Adipocyte (in vitro differentiated cells): ENCODE measurements at regions not wholly inside any gene's neighbourhood (a gene's known extent, or its start where the extent isn't known, plus 50 kb on each side); places are given as distances from the start of the nearest gene placed in this dataset.
A peak's percentile ranks its signal among the peaks of the same experiment; 100 is the strongest.

Experiments used
- DNase-seq: peaks from one replicate; pipeline ENCODE4 v3.0.0-alpha.2; 2015; ENCODE audit warnings: low read depth
- H3K27me3 ChIP-seq: replicated peaks from 2 replicates; pipeline ENCODE4 v1.7.0; 2013; ENCODE audit warnings: mild to moderate bottlenecking, low read length, moderate library complexity; ENCODE audit not compliant: control insufficient read depth, insufficient read depth
- H3K36me3 ChIP-seq: 2 replicates; pipeline ENCODE4 v1.7.0; 2013; ENCODE audit warnings: low read length, mild to moderate bottlenecking, moderate library complexity; ENCODE audit not compliant: control insufficient read depth, insufficient read depth, severe bottlenecking
- H3K4me1 ChIP-seq: 2 replicates; pipeline ENCODE4 v1.7.0; 2013; ENCODE audit warnings: mild to moderate bottlenecking, low read length, moderate library complexity; ENCODE audit not compliant: control insufficient read depth, insufficient read depth
- H3K4me3 ChIP-seq: 2 replicates; pipeline ENCODE4 v1.7.0; 2013; ENCODE audit warnings: mild to moderate bottlenecking, low read length, moderate library complexity
- H3K9ac ChIP-seq: 2 replicates; pipeline ENCODE4 v1.7.0; 2013; ENCODE audit warnings: mild to moderate bottlenecking, low read length, moderate library complexity
- H3K9me3 ChIP-seq: 2 replicates; pipeline ENCODE4 v1.7.0; 2013; ENCODE audit warnings: mild to moderate bottlenecking, low read length, moderate library complexity; ENCODE audit not compliant: control insufficient read depth

DNA sequence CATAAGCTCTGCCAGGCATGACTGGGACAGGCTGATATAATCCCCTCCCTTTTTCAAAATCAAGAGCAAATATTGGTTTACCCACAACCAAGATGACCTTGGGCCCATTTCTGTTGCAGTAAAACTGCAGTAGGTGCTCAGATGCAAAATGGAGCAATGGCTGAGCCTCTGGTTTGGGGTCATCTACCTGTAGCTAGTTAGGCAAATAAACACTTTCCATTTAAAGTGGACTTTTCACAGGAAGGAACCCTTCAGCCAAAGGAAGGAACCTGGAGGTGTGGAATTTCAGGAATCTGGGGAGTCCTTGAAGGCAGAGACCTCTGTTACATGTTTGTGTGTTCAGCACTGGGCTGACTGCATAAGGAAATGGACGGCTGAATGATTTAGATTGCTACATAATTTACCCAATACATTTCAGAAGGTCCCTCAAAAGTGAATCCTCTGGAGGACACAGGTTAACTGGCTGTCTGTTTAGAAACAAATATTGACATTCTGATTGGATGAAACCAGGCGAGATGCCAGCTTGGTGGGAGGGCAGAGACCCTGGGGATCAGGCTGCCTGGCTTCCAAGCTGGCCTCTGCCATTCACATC lies 170.1 kb upstream of the ZNF618 start:
- H3K9ac ChIP-seq: no peak overlapping the region
- H3K36me3 ChIP-seq: no peaks in the 10 kb centered on the region
- peaks cover 4% of the 10 kb centered on the region for H3K4me1 ChIP-seq
- no peaks in the 10 kb centered on the region for H3K9me3 ChIP-seq
- DNase-seq: no peak
- H3K27me3 ChIP-seq: peaks cover 18% of the 10 kb centered on the region
- H3K4me3 ChIP-seq: no peak overlapping the region

DNA sequence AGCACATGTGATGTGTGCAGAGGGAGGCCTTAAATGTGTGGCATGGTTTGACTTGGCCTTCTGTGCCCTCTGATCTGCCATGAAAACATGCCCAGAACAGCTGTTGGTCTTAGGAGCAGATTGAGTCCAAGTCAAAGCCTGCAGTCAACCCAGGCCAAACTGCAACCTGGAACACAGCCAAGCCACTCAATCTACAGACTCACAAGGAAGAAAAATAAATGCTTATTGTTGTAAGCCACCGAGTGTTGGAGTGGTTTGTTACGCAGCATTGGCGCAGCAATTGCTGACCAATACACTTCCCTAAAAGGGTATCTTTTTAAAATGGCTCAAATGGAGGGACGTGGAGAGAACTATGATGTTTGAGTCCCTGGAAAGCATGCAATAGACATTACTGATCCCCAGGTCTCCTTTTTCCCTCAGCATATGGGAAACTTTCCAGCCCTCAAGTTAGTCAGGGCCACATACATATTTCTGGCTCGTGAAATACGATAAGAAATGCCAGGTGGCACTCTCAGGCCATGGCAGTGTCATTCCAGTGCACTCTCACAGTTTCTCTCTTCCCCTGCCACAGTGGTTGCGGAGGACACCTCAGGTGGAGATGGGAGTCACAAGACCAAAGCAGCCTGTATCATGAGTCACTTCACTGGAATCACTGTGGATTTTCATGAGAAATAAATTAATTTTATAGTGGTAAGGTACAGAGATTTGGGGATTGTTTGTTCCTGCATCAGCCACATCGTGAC lies 168.0 kb upstream of the ZNF618 start:
- no peak overlapping the region for H3K4me3 ChIP-seq
- no peaks in the 10 kb centered on the region for H3K4me1 ChIP-seq
- no peak overlapping the region for H3K9ac ChIP-seq
- no peak for DNase-seq
- no peaks in the 10 kb centered on the region for H3K36me3 ChIP-seq
- peaks cover 18% of the 10 kb centered on the region for H3K27me3 ChIP-seq
- H3K9me3 ChIP-seq: no peaks in the 10 kb centered on the region

DNA sequence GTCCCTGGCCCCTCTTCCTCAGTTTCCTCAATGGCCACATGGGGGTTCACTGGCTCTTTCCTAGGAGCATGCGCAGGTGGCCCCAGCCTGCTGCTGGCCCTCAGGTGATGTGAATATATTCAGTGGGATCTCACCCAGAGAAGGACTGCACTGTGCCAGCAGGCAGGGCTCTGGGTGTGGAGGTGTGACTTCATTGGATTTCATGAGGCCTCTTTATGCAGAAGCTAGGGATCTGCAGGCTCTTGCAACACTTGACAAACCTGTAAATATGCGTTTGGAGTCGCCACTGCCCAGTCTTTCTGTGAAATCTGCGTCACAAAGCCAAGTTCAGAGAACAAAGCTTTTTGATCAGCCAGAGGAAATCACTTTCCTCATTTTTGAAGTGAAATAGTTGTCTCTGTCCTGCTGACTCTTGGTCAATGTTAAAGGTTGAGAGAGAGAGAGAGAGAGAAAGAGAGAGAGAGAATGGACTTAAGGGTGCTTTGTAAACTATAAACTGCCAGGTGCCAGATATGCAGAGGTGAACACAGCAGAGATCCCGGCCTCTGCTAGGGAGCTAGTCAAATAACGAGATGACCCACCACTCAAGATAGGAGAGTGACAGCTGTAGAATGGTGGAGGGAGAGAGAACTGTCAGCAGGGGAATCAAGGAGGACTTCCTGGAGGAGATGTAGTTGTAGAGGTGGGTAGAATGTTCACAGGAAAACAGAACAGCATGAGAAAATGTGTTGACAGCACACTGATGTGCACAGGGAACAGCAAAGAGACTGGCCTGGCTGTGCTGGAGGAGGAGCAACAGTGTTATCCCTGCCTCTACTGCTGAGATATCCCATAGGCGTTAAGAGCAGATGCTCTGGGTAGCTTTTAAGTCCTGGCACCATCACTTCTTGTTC lies 167.0 kb upstream of the ZNF618 start:
- no peak for DNase-seq
- Histone ChIP-seq H3K9ac (no peak overlapping the region), H3K4me1 (no peaks in the 10 kb centered on the region), H3K4me3 (no peak overlapping the region), H3K9me3 (no peaks in the 10 kb centered on the region), H3K36me3 (no peaks in the 10 kb centered on the region), H3K27me3 (peaks cover 16% of the 10 kb centered on the region)

DNA sequence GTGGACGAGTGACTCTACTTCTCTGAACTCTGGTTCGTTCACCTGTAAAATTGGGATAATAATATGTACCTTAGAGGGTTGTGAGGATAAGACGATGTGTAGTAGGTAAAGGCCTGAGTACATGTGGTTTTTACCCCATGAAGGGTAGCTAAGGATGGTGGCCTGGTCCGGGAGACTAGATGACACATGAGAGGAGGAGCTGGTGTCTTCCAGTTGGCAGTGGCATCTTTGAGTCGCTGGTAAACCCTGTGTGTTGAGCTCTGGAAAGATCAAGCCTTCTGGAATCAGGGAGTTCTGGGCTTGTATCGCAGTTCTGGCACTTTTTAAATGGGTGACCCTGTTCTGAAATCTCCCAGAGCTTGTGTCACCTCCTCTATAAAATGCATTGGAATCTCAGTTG lies 166.4 kb upstream of the ZNF618 start:
- H3K36me3 ChIP-seq: no peaks in the 10 kb centered on the region
- no peak overlapping the region for H3K9ac ChIP-seq
- peaks cover 9% of the 10 kb centered on the region for H3K27me3 ChIP-seq
- H3K4me3 ChIP-seq: no peak overlapping the region
- H3K9me3 ChIP-seq: no peaks in the 10 kb centered on the region
- H3K4me1 ChIP-seq: no peaks in the 10 kb centered on the region
- no peak for DNase-seq

DNA sequence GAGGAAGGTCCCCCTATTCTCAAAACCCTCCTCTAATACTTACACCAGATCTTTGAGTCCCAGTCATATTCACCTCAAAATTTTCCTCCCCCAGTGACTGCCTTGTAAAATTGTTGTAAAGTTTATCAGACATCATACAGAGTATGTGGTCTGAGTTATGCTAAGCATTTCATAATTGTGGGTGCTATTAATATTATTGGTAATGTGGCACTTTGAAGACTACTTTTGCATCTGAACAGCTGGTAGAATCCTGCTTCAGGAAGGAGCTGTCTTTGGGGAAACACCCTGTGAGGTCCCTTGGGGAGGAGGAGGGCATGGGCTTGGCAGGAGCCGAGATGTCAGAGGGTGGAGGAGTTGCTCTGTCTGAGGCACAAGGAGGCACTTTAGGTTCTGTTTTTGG lies 164.9 kb upstream of the ZNF618 start:
- H3K4me3 ChIP-seq: no peak overlapping the region
- no peak overlapping the region for H3K9ac ChIP-seq

GRCh38 chr9:113712053-113712452 lies 164.1 kb upstream of the ZNF618 start:
- no peaks in the 10 kb centered on the region for H3K36me3 ChIP-seq

More for the DNA sequence above, 164.9 kb upstream of the ZNF618 start:
- peaks cover 8% of the 10 kb centered on the region for H3K27me3 ChIP-seq
- no peak for DNase-seq
- H3K36me3 ChIP-seq: no peaks in the 10 kb centered on the region
- H3K4me1 ChIP-seq: no peaks in the 10 kb centered on the region
- H3K9me3 ChIP-seq: peaks cover 9% of the 10 kb centered on the region

DNA sequence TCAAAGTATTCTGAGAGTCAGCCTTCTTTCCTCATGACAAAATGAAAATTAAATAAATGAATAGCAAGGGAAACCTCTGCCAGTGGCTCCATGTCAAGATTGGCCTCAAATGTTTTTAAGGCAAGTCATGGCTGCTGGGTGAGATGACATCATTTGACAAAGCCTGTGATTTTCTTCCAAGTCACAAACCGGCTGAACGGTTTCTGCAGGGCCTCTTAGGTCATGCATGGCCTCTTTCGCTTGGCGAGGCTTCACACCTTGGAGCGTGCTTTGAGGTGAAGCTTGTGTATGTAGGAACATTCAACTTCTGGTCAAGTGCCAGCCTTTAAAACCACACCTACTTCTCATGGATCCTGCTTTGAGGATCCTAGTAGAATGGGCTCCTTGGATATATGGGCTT lies 161.0 kb upstream of the ZNF618 start:
- Histone ChIP-seq H3K9me3 (peaks cover 20% of the 10 kb centered on the region), H3K9ac (no peak overlapping the region), H3K4me1 (no peaks in the 10 kb centered on the region), H3K36me3 (no peaks in the 10 kb centered on the region), H3K27me3 (peaks cover 9% of the 10 kb centered on the region), H3K4me3 (no peak overlapping the region)
- DNase-seq: peak; percentile 42

More at GRCh38 chr9:113712053-113712452, 164.1 kb upstream of the ZNF618 start:
- no peaks in the 10 kb centered on the region for H3K4me1 ChIP-seq
- H3K9me3 ChIP-seq: peaks cover 17% of the 10 kb centered on the region
- peak; percentile 64 for DNase-seq
- H3K27me3 ChIP-seq: peaks cover 8% of the 10 kb centered on the region
- no peak overlapping the region for H3K4me3 ChIP-seq
- no peak overlapping the region for H3K9ac ChIP-seq

DNA sequence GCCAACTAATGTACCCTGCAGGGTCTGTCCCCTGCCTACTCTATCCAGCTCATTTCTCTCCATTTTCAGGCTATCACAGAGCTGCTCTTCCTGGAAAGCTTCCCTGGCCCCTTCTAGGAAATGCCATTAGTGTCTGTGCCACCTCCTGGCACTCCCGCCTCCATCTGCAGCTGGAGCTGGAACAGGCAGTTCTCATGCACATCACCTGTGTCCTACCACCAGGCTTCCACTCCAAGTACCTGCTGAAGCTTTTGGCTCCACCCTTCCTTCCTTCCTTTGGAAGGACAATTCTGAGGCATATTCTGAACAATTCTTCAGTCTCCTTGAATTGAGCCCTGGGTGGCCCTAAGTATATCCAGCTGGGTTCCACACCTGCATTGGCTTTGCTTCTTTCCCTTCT lies 156.2 kb upstream of the ZNF618 start:
- Histone ChIP-seq H3K27me3 (peaks cover 12% of the 10 kb centered on the region), H3K9me3 (peaks cover 36% of the 10 kb centered on the region), H3K4me3 (no peak overlapping the region), H3K4me1 (no peaks in the 10 kb centered on the region), H3K36me3 (no peaks in the 10 kb centered on the region), H3K9ac (no peak overlapping the region)
- no peak for DNase-seq

- Histone ChIP-seq H3K9ac (no peak overlapping the region), H3K4me1 (no peaks in the 10 kb centered on the region), H3K9me3 (peaks cover 33% of the 10 kb centered on the region), H3K4me3 (no peak overlapping the region), H3K36me3 (no peaks in the 10 kb centered on the region), H3K27me3 (peaks cover 12% of the 10 kb centered on the region)
- no peak for DNase-seq
These were observed 155.6 kb upstream of the ZNF618 start for GRCh38 chr9:113720495-113720894.

- H3K9ac ChIP-seq: no peak overlapping the region
- H3K4me3 ChIP-seq: no peak overlapping the region
- no peaks in the 10 kb centered on the region for H3K4me1 ChIP-seq
- no peaks in the 10 kb centered on the region for H3K36me3 ChIP-seq
- DNase-seq: no peak
- peaks cover 21% of the 10 kb centered on the region for H3K9me3 ChIP-seq
- peaks cover 12% of the 10 kb centered on the region for H3K27me3 ChIP-seq
These were observed 154.3 kb upstream of the ZNF618 start for GRCh38 chr9:113721856-113722255.

DNA sequence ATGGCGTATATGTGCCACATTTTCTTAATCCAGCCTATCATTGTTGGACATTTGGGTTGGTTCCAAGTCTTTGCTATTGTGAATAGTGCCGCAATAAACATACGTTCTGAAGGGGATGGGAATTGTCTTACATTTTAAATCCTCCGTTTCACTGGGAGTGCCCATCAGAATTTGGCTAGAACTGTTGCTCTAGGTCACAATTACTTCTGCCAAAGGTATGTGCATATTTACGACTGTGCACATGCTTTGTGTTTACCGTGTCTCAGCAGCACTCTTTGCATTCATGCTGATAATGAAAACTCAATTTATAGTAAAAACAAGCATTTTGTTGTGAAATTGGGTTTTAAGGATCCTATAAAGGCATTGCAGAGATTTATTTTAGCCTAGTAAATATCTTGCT lies 151.9 kb upstream of the ZNF618 start:
- H3K9me3 ChIP-seq: peaks cover 21% of the 10 kb centered on the region
- no peak overlapping the region for H3K4me3 ChIP-seq
- H3K27me3 ChIP-seq: peaks cover 9% of the 10 kb centered on the region
- no peaks in the 10 kb centered on the region for H3K36me3 ChIP-seq
- H3K4me1 ChIP-seq: no peaks in the 10 kb centered on the region
- DNase-seq: no peak
- no peak overlapping the region for H3K9ac ChIP-seq
